Renal pelvis (tissue), 1 donor: ENCODE measurements at regions not wholly inside any gene's neighbourhood (a gene's known extent, or its start where the extent isn't known, plus 50 kb on each side); places are given as distances from the start of the nearest gene placed in this dataset.
A peak's percentile ranks its signal among the peaks of the same experiment; 100 is the strongest.

Source experiments
- DNase-seq: peaks from one replicate; pipeline ENCODE4 v3.0.0-alpha.2; 2013

- no peak for DNase-seq
Observed at GRCh38 chr1:103250441-103250861, 142.1 kb upstream of the COL11A1 start.

GRCh38 chr1:103248417-103249102, 140.2 kb upstream of the COL11A1 start:
- no peak for DNase-seq

GRCh38 chr1:103247517-103247916, 139.2 kb upstream of the COL11A1 start:
- no peak for DNase-seq

GRCh38 chr1:103243481-103243880, 135.2 kb upstream of the COL11A1 start:
- DNase-seq: no peak

GRCh38 chr1:103239034-103239433, 130.7 kb upstream of the COL11A1 start:
- no peak for DNase-seq

- no peak for DNase-seq
Observed at GRCh38 chr1:103230061-103230460, 121.7 kb upstream of the COL11A1 start.

- DNase-seq: peak; percentile 10
Observed at GRCh38 chr1:103220631-103221041, 112.3 kb upstream of the COL11A1 start.

GRCh38 chr1:103218821-103219220, 110.5 kb upstream of the COL11A1 start:
- DNase-seq: no peak

GRCh38 chr1:103218369-103218768, 110.0 kb upstream of the COL11A1 start:
- DNase-seq: no peak

GRCh38 chr1:103211073-103211472, 102.8 kb upstream of the COL11A1 start:
- DNase-seq: no peak

- DNase-seq: no peak
Observed at GRCh38 chr1:103208844-103209243, 100.5 kb upstream of the COL11A1 start.

- no peak for DNase-seq
Observed at GRCh38 chr1:103199001-103199400, 90.7 kb upstream of the COL11A1 start.

- DNase-seq: no peak
Observed at GRCh38 chr1:103198076-103198475, 89.8 kb upstream of the COL11A1 start.

GRCh38 chr1:103197216-103197615, 88.9 kb upstream of the COL11A1 start:
- no peak for DNase-seq

- DNase-seq: no peak
Observed at GRCh38 chr1:103194984-103195383, 86.7 kb upstream of the COL11A1 start.

GRCh38 chr1:103194060-103194459, 85.7 kb upstream of the COL11A1 start:
- no peak for DNase-seq

- no peak for DNase-seq
Observed at GRCh38 chr1:103191327-103191726, 83.0 kb upstream of the COL11A1 start.

GRCh38 chr1:103190766-103191165, 82.4 kb upstream of the COL11A1 start:
- DNase-seq: no peak

GRCh38 chr1:103187673-103188072, 79.4 kb upstream of the COL11A1 start:
- no peak for DNase-seq

- DNase-seq: no peak
Observed at GRCh38 chr1:103180660-103181059, 72.3 kb upstream of the COL11A1 start.

- DNase-seq: no peak
Observed at GRCh38 chr1:103177108-103177775, 68.9 kb upstream of the COL11A1 start.

GRCh38 chr1:103171041-103171590, 62.8 kb upstream of the COL11A1 start:
- no peak for DNase-seq

GRCh38 chr1:103170609-103171008, 62.3 kb upstream of the COL11A1 start:
- no peak for DNase-seq
